Limb (tissue), 2 donors: ENCODE measurements at regions not wholly inside any gene's neighbourhood (a gene's known extent, or its start where the extent isn't known, plus 50 kb on each side); places are given as distances from the start of the nearest gene placed in this dataset.

Experiments used
- DNase-seq, 2 donors: peaks; one replicate each; pipeline ENCODE4 v3.0.0-alpha.2; 2016; ENCODE audit errors: extremely low spot score in 2 of 2

GRCh38 chr7:106485031-106485551 lies 175.9 kb downstream of the CCDC71L start:
- no peak for DNase-seq

GRCh38 chr7:106484562-106484961 lies 176.4 kb downstream of the CCDC71L start:
- no peak for DNase-seq

- DNase-seq = no peak
These were observed 178.9 kb downstream of the CCDC71L start for GRCh38 chr7:106482091-106482490.

GRCh38 chr7:106480616-106481031 lies 180.3 kb downstream of the CCDC71L start:
- no peak for DNase-seq

GRCh38 chr7:106480161-106480579 lies 180.8 kb downstream of the CCDC71L start:
- no peak for DNase-seq

GRCh38 chr7:106476751-106477150 lies 184.2 kb downstream of the CCDC71L start:
- no peak for DNase-seq

- DNase-seq = no peak
These were observed 188.0 kb upstream of the NAMPT start for GRCh38 chr7:106472741-106473140.

- no peak for DNase-seq
These were observed 187.1 kb upstream of the NAMPT start for GRCh38 chr7:106471686-106472440.

- DNase-seq = no peak
These were observed 186.2 kb upstream of the NAMPT start for GRCh38 chr7:106471021-106471420.

- no peak for DNase-seq
These were observed 182.1 kb upstream of the NAMPT start for GRCh38 chr7:106466867-106467266.

- no peak for DNase-seq
These were observed 181.1 kb upstream of the NAMPT start for GRCh38 chr7:106465704-106466468.

GRCh38 chr7:106464651-106465050 lies 179.9 kb upstream of the NAMPT start:
- no peak for DNase-seq

GRCh38 chr7:106463851-106464611 lies 179.2 kb upstream of the NAMPT start:
- DNase-seq = no peak

GRCh38 chr7:106462914-106463482 lies 178.2 kb upstream of the NAMPT start:
- no peak for DNase-seq

- peak in 1 of 2 donors; percentile 10 for DNase-seq
These were observed 177.6 kb upstream of the NAMPT start for GRCh38 chr7:106462365-106462859.

- DNase-seq = no peak
These were observed 176.0 kb upstream of the NAMPT start for GRCh38 chr7:106460792-106461254.

GRCh38 chr7:106459397-106460072 lies 174.8 kb upstream of the NAMPT start:
- no peak for DNase-seq

GRCh38 chr7:106457678-106458077 lies 172.9 kb upstream of the NAMPT start:
- no peak for DNase-seq

GRCh38 chr7:106456329-106456728 lies 171.5 kb upstream of the NAMPT start:
- DNase-seq = no peak

GRCh38 chr7:106452031-106452851 lies 167.5 kb upstream of the NAMPT start:
- no peak for DNase-seq
